ENCODE measurements at regions not wholly inside any gene's neighbourhood (a gene's known extent, or its start where the extent isn't known, plus 50 kb on each side); places are given as distances from the start of the nearest gene placed in this dataset.

DNA sequence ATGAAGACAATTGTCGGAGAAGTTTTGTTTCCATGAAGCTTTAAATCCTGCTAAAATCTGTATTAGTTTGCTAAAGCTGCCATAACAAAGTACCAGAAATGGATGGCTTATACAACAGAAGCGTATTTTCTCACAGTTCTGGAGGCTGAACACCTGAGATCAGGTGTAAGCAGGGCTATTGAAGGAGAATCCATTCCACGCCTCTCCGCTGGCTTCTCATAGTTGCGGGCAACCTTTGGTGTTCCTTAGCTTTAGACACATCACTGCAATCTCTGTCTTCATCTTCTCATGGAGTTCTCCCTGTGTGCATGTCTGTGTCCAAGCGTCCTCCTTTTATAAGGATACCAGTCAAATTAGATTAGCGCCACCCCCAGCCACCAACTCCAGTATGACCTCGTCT, 159.9 kb upstream of the CDYL start:
- DNase-seq, result no peak

GRCh38 chr6:4615891-4616290, 160.3 kb upstream of the CDYL start:
- DNase-seq, result peak in 2 of 3 donors; percentile 54 to 79

DNA sequence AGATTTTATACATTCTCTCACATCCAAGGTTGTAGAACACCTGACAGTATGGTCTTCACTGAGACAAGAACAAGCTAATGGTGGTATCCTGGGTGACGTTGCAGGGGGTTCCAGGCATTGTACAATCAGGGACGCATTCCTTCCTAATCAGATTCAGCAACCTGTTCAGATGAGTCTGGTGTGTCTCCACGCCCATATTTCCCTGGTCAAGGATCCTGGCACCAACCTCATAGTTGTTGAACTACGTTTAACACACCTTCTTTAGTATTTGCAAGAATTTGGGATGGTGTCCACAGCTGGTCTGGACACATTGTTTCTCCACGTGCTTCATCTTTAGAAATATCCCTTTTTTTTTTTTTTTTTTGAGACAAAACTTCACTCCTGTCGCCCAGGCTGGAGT, 161.0 kb upstream of the CDYL start:
- DNase-seq, result no peak

DNA sequence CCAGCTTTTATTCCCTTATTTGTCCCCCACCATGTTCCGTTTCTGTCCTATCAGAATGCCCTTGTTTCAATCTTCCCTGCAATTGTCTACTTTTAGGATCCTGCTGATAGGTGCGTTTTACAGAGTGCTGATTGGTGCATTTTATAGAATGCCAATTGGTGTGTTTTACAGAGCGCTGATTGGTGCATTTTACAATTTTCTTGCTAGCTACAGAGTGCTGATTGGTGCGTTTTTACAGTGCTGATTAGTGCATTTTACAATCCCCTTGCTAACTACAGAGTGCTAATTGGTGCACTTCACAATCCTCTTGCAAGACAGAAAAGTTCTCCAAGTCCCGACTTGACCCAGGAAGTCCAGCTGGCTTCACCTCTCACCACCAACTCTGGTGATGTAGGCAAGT, 161.6 kb upstream of the CDYL start:
- no peak for DNase-seq

DNA sequence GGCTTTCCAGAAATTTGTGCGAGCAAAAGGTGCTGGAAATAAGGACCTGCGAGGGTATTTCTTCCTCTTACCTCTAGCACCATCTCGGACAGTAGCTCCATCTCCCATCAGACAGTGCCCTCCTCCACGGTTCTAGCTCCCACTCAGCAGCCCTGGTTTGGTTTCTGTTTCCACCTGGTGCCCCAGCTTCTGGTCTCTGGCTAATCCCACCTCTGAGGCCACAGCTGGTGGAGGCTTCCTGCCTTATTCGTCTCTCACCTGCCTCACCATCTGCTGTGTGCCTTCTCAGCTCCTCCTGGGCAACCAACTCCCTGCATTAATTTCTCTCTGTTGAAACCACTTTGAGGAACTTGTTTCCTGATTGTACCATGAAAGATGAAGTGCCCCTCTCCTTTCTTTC, 162.4 kb upstream of the CDYL start:
- DNase-seq, result no peak

- no peak for DNase-seq
These were observed 162.8 kb upstream of the CDYL start for GRCh38 chr6:4613381-4613780.

GRCh38 chr6:4612636-4613171, 163.5 kb upstream of the CDYL start:
- peak in 2 of 3 donors; percentile 57 to 58 for DNase-seq

GRCh38 chr6:4611429-4612129, 164.6 kb upstream of the CDYL start:
- no peak for DNase-seq

DNA sequence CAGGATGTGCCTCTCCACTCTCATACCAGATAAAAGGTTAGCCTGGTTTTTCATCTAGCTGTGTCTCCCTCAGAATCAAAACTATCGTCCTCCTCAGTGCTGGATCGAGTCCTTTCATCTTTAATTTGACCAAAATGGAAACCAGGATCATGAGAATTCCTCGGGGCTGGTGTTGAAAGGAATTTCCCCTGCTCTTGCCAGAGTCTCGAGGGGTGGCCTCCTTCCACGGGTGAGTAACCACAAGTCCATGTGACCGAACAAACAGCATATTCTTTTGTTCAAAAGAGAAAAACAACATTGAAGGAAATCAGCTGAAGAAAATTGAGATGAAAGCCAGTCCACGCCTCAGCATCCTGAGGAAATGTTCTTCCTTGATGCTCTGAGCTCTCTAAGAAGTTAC, 165.9 kb upstream of the CDYL start:
- DNase-seq, result peak in 1 of 3 donors; percentile 82

- peak; percentile 57 to 75 (median 62) for DNase-seq
These were observed 167.7 kb upstream of the CDYL start for GRCh38 chr6:4608361-4609115.

- peak in 1 of 3 donors; percentile 46 for DNase-seq
These were observed 168.4 kb upstream of the CDYL start for GRCh38 chr6:4607793-4608192.

DNA sequence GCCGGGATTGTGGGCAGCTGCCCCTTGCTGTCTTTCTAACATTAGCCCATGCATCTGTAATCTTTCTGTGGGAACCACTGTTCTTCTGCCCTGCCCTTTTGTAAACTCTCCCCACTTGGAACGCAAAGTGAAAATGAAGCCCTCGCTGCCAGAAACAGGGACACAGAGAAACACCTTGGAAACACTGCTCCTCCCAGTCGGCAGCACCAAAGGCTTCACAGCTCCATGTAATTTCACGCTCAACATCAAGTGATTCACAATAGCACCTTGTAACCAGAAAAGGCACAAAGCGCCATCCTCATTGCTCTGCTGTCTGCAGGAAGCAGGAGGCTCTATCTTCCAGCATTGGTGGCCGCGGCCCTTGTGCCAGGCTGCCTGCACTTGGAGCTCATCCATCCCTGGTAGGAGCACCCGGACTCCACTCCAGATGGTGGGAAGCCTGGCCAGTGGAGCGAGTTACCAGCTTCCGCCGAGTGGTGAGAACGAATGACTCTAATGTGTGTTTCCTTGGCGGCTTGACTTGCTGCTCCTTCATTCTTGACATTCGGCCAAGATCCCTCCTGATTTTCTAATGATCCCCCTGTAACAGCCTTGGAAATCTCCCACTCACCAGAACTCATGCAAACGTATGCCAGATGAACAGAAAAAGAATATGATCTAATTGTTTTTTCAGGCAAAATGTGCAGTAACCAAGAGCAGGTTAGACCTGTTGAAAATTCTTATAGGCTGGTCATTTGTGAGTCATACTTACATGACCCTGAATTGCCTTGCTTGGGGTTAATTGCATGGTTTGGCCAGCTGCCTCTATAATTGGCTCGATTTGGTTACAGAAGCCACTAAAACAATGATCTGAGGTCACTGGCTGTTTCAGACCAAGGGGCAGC, 169.1 kb upstream of the CDYL start:
- peak; percentile 59 to 80 (median 66) for DNase-seq

DNA sequence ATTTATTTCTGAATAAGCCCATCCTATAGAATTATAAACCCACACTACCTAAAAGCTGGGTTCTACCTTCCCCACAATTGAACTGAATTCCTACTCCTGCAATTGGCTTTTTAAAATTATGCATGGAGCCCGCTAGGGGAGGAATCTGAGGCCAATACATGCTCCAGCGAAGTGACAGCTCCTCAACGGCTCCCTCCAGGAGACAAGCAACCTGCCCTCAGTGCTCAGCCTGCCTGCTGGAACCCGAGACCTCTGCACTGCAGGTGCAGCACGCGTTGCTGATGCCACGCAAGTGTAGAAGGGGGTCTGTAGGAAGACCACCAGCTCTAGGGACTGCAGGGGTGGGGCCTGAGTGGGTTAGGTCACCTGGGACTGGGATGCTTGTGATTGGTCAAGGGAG, 170.2 kb upstream of the CDYL start:
- DNase-seq, result no peak

- no peak for DNase-seq
These were observed 172.3 kb upstream of the CDYL start for GRCh38 chr6:4603856-4604369.

DNA sequence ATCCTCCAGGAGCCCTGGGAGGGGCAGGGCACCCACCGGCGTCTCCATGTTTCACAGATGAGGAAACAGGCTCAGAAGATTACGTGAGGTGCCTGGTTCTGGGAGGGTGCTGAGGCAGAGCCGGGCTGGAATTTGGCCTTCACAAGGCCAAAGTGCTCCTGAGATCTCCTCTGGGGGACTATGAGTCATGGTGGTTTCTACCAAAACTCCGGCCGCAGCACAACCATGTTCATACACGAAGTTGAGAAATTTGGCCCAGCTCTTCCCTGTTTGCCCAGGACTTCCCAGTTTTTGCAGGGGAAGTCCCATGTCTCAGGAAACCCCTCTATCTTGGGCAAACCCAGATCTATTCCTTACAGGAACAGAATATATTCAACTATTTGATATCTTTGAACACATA, 172.9 kb upstream of the CDYL start:
- DNase-seq, result no peak

DNA sequence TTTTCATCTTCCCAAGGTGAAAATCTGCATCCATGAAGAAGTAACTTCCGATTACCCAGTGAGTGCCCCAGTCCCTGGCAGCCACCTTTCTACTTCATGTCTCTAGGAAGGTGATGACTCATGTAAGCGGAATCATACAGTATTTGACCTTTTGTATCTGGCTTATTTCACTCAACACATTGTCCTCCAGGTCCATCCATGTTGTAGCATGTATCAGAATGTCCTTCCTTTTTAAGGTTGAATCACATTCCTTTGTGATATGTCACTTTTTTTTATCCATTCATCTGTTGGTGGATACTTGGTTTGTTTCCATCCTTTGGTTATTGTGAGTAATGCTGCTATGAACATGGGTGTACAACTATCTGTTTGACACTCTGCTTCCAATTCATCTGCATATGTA, 176.3 kb upstream of the CDYL start:
- peak in 1 of 3 donors; percentile 70 for DNase-seq

GRCh38 chr6:4598384-4598995, 177.7 kb upstream of the CDYL start:
- DNase-seq, result no peak

DNA sequence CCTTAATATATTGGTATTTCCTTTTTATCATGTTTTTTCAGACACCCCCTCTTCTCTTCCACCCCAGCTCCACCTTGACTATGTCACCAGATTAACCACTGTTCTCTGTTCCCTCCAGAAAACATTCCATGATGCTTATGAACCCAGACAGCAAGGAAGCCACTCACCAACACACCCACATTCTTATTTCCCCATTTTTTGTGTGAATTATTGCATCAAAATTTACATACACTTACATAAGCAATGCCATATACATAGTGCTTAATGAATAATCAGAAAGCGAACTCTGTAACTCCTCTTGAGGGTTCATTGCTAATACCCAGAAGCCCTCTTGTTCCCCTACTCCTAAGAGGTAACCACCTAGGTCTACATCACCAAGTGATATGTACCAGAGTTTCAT, 182.3 kb upstream of the CDYL start:
- DNase-seq, result no peak

GRCh38 chr6:4592026-4592425, 184.2 kb upstream of the CDYL start:
- no peak for DNase-seq

DNA sequence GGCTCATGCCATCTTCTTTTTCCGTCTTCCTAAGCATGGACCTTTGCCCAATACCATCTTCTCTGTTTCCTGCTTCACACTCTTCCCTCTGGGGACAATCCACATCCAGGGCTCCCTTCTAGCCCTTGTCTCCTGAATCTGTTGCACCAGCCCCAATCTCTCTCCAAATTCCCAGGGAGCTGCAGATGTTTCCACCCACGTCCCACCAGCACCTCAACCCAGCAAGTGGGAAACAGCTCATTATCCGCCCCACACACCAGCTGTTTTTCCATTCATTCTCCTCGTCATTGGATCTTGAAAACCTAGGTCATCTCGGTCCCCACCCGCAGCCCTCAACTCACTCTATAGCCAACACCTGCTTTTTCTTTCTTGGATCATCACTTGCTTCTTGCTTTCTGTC, 185.0 kb upstream of the CDYL start:
- DNase-seq, result no peak

DNA sequence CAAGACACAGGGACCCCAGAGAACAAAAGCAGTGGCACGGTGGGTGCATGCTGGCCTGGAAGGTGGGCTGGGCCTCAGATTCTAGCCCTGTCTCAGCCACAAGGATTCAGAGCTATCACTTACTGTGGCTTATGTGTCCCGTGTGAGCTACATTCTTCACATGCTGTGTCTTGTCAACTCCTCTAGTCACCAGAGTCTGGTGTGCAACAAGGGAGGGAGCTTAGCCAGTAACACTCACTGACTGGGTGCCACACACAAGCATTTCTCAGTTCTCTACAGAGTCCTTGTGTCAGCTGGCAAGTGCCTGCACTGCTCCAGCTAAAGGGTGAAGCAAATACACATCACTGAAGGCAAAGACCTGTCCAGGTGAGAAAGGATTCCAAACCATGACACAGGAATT, 186.9 kb upstream of the CDYL start:
- no peak for DNase-seq

GRCh38 chr6:4588581-4588980, 187.6 kb upstream of the CDYL start:
- DNase-seq, result no peak
